ENCODE measurements at regions not wholly inside any gene's neighbourhood (a gene's known extent, or its start where the extent isn't known, plus 50 kb on each side); places are given as distances from the start of the nearest gene placed in this dataset.
A peak's percentile ranks its signal among the peaks of the same experiment; 100 is the strongest.

GRCh38 chr16:86661706-86662105 is 83.4 kb downstream of the FOXL1 start:
- 76% methylated on average over 8 of the region's 8 CpGs for WGBS
- Histone ChIP-seq H3K27me3 (ENCODE audit: control insufficient read depth in 2 of 2, insufficient read depth in 1 of 2, low read length in 1 of 2) (peaks cover 0 to 3% of the 10 kb centered on the region in 2 donors), H3K9me3 (ENCODE audit: control insufficient read depth in 2 of 2, insufficient read depth in 1 of 2, low read length in 1 of 2) (peaks cover 0 to 7% of the 10 kb centered on the region in 2 donors), H3K4me3 (ENCODE audit: low read length in 2 of 2) (no peak overlapping the region), H3K36me3 (ENCODE audit: control insufficient read depth in 2 of 2, insufficient read depth in 2 of 2, low read length in 1 of 2) (no peaks in the 10 kb centered on the region), H3K27ac (ENCODE audit: low read depth in 1 of 2, low read length in 1 of 2) (no peak overlapping the region), H3K4me1 (ENCODE audit: control insufficient read depth in 2 of 2, insufficient read depth in 2 of 2, low read length in 2 of 2) (peaks cover 0 to 7% of the 10 kb centered on the region in 2 donors)
- DNase-seq (ENCODE audit: low read depth in 6 of 9, low spot score in 9 of 9): no peak

DNA sequence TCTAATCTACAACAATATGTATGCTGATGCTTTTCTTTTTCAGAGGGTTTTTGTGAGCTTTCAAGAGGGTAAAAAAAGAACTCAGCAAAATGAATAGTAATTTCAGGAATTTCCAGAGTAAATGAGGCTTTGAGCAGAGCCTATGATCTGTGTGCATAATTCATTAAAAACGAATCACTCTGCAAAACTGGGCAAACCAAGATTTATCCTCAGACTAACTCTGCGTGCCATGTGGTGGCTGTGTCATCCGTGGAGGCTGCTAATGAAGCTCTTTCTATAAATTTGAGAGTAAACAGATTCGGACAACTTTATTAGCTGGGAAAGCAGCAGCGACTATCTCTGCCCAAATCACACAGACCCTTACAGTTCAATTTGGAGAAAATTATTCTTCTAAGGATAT is 83.8 kb downstream of the FOXL1 start:
- Histone ChIP-seq H3K36me3 (ENCODE audit: control insufficient read depth in 2 of 2, insufficient read depth in 2 of 2, low read length in 1 of 2) (no peaks in the 10 kb centered on the region), H3K4me1 (ENCODE audit: control insufficient read depth in 2 of 2, insufficient read depth in 2 of 2, low read length in 2 of 2) (peaks cover 0 to 7% of the 10 kb centered on the region in 2 donors), H3K4me3 (ENCODE audit: low read length in 2 of 2) (no peak overlapping the region), H3K27me3 (ENCODE audit: control insufficient read depth in 2 of 2, insufficient read depth in 1 of 2, low read length in 1 of 2) (peaks cover 0 to 3% of the 10 kb centered on the region in 2 donors), H3K27ac (ENCODE audit: low read depth in 1 of 2, low read length in 1 of 2) (no peak overlapping the region), H3K9me3 (ENCODE audit: control insufficient read depth in 2 of 2, insufficient read depth in 1 of 2, low read length in 1 of 2) (peaks cover 0 to 7% of the 10 kb centered on the region in 2 donors)
- no peak for DNase-seq (ENCODE audit: low read depth in 6 of 9, low spot score in 9 of 9)
- WGBS: 86% methylated on average over 5 of the region's 5 CpGs

GRCh38 chr16:86662740-86663139 is 84.4 kb downstream of the FOXL1 start:
- H3K36me3 ChIP-seq (ENCODE audit: control insufficient read depth in 2 of 2, insufficient read depth in 2 of 2, low read length in 1 of 2): no peaks in the 10 kb centered on the region
- peaks cover 0 to 7% of the 10 kb centered on the region in 2 donors for H3K4me1 ChIP-seq (ENCODE audit: control insufficient read depth in 2 of 2, insufficient read depth in 2 of 2, low read length in 2 of 2)
- no peak overlapping the region for H3K4me3 ChIP-seq (ENCODE audit: low read length in 2 of 2)
- H3K27ac ChIP-seq (ENCODE audit: low read depth in 1 of 2, low read length in 1 of 2): no peak overlapping the region
- DNase-seq (ENCODE audit: low read depth in 6 of 9, low spot score in 9 of 9): no peak
- H3K9me3 ChIP-seq (ENCODE audit: control insufficient read depth in 2 of 2, insufficient read depth in 1 of 2, low read length in 1 of 2): peaks cover 0 to 7% of the 10 kb centered on the region in 2 donors
- H3K27me3 ChIP-seq (ENCODE audit: control insufficient read depth in 2 of 2, insufficient read depth in 1 of 2, low read length in 1 of 2): peaks cover 0 to 3% of the 10 kb centered on the region in 2 donors
- WGBS: 95% methylated on average over 3 of the region's 3 CpGs

DNA sequence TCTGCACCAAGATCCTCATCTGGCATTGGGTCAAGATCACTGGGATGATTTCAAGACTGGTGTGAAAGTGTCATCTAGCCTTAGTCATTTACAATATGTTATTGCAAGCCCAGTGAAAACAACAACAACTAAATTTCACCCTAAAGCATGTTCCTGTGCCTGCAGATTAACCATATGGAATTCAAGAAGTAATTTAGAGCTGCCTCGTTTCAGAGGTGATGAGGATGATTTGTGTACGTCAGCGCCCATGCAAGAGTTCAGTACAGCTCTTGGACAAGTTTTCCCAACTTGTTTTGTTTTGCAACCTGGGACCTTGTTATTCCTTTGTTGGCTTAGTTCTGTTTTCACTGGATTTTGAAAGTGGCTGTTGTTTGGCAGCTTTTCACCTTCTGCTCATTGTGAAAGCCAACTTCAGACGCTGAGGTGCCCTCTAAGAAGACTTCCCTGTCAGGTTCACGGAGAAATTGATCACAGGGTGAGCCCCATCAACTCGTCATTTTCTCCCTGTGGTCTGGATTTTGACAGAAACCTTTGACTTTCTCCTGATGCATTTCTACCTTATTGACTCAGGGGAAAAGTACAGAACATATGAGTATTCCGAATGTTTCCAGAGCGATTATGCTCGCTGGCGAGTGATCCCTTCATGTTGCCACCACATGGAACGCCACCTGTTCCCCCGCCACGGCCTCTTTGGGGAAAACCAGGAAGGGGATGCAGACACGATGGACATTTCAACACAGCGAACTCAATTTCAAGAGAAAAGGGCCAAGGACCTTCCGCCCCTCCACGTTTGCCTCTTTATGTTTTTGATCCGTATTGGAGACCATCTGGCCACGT is 85.6 kb downstream of the FOXL1 start:
- 84% methylated on average over 19 of the region's 19 CpGs for WGBS
- peaks cover 0 to 7% of the 10 kb centered on the region in 2 donors for H3K9me3 ChIP-seq (ENCODE audit: control insufficient read depth in 2 of 2, insufficient read depth in 1 of 2, low read length in 1 of 2)
- no peak overlapping the region for H3K4me3 ChIP-seq (ENCODE audit: low read length in 2 of 2)
- H3K27me3 ChIP-seq (ENCODE audit: control insufficient read depth in 2 of 2, insufficient read depth in 1 of 2, low read length in 1 of 2): peaks cover 0 to 3% of the 10 kb centered on the region in 2 donors
- H3K27ac ChIP-seq (ENCODE audit: low read depth in 1 of 2, low read length in 1 of 2): peak overlapping the region in 1 of 2 donors; percentile 60
- H3K36me3 ChIP-seq (ENCODE audit: control insufficient read depth in 2 of 2, insufficient read depth in 2 of 2, low read length in 1 of 2): no peaks in the 10 kb centered on the region
- H3K4me1 ChIP-seq (ENCODE audit: control insufficient read depth in 2 of 2, insufficient read depth in 2 of 2, low read length in 2 of 2): peaks cover 0 to 15% of the 10 kb centered on the region in 2 donors
- DNase-seq (ENCODE audit: low read depth in 6 of 9, low spot score in 9 of 9): no peak

DNA sequence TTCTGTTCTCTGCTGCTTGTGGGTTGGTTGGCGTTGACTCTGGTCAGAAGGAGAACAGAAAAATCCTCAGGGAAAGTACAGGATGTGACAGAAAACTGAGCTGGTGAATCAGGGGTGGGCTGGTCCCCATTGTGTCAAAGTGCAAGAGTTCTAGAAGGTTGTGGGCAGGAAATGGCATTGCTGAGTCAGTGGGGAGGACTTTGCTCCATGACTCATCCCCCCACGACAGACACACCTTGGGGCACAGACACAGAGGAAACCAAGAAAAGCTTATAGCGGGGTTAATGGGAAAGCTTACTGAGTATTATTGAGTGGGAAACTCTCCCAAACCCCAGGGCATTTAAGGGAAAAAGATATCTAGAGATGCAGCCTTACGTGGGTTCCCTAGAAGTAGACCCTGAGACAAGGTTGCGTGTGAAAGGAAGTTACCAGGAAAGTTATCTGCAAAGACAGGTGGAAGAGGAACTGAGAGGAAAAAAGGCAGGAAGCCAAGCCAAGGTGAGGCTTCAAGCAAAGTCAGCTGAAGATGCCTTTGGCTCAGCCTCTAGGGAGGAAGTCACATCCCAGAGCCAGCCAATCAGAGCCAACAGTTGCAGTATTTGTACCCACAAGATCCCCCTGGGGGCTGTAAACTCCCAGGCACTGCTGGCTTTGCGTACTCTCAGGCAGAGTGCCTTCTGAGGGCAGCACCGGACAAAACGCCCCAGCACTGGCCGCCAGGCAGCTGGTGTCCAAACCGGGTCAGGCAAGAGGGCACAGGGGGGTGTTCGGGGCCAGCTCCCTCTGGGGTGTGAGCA is 86.4 kb downstream of the FOXL1 start:
- Histone ChIP-seq H3K9me3 (ENCODE audit: control insufficient read depth in 2 of 2, insufficient read depth in 1 of 2, low read length in 1 of 2) (peaks cover 0 to 7% of the 10 kb centered on the region in 2 donors), H3K27me3 (ENCODE audit: control insufficient read depth in 2 of 2, insufficient read depth in 1 of 2, low read length in 1 of 2) (peaks cover 0 to 3% of the 10 kb centered on the region in 2 donors), H3K4me1 (ENCODE audit: control insufficient read depth in 2 of 2, insufficient read depth in 2 of 2, low read length in 2 of 2) (peaks cover 0 to 20% of the 10 kb centered on the region in 2 donors), H3K4me3 (ENCODE audit: low read length in 2 of 2) (no peak overlapping the region), H3K27ac (ENCODE audit: low read depth in 1 of 2, low read length in 1 of 2) (no peak overlapping the region), H3K36me3 (ENCODE audit: control insufficient read depth in 2 of 2, insufficient read depth in 2 of 2, low read length in 1 of 2) (no peaks in the 10 kb centered on the region)
- WGBS: 59% methylated on average over 11 of the region's 11 CpGs
- peak in 1 of 9 donors; percentile 37 for DNase-seq (ENCODE audit: low read depth in 6 of 9, low spot score in 9 of 9)

DNA sequence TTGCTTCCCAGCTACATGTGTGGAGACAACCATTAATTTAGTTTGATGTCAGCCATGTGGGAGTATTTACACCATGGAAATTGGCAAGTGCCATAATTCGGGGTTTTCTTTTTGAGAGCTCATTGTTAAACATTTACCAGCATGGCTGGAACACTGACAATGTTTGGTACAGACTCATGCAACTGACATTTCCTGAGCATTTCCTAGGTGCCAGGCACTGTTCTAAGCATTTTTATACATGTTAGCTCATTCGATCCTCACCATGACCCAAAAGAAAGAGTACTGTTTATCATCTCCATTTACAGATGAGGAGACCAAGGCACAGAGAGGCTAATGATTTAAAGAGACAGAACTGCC is 86.9 kb downstream of the FOXL1 start:
- Histone ChIP-seq H3K4me1 (ENCODE audit: control insufficient read depth in 2 of 2, insufficient read depth in 2 of 2, low read length in 2 of 2) (peaks cover 0 to 26% of the 10 kb centered on the region in 2 donors), H3K36me3 (ENCODE audit: control insufficient read depth in 2 of 2, insufficient read depth in 2 of 2, low read length in 1 of 2) (no peaks in the 10 kb centered on the region), H3K4me3 (ENCODE audit: low read length in 2 of 2) (no peak overlapping the region), H3K27ac (ENCODE audit: low read depth in 1 of 2, low read length in 1 of 2) (no peak overlapping the region), H3K9me3 (ENCODE audit: control insufficient read depth in 2 of 2, insufficient read depth in 1 of 2, low read length in 1 of 2) (peaks cover 0 to 3% of the 10 kb centered on the region in 2 donors), H3K27me3 (ENCODE audit: control insufficient read depth in 2 of 2, insufficient read depth in 1 of 2, low read length in 1 of 2) (peaks cover 0 to under 1% of the 10 kb centered on the region in 2 donors)
- 94% methylated on average over 2 of the region's 2 CpGs for WGBS
- DNase-seq (ENCODE audit: low read depth in 6 of 9, low spot score in 9 of 9): no peak

DNA sequence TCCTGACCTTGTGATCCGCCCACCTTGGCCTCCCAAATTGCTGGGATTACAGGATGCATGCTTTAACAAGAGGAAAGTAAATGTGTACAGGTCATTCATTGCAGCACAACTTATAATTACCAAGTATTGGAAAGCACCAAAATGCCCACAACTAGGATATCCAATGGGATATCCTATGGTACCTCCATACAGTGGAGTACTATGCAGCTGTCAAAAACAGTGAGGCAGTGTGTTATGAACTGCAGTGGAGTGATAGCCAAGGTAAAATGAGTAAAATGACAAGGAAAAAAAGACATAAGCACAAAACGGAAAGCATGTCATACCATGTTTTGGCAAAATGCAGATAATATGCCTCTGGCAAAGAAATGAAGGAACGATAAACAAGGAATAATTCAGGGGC is 87.6 kb downstream of the FOXL1 start:
- no peak overlapping the region for H3K4me3 ChIP-seq (ENCODE audit: low read length in 2 of 2)
- H3K27ac ChIP-seq (ENCODE audit: low read depth in 1 of 2, low read length in 1 of 2): no peak overlapping the region
- DNase-seq (ENCODE audit: low read depth in 6 of 9, low spot score in 9 of 9): no peak
- H3K4me1 ChIP-seq (ENCODE audit: control insufficient read depth in 2 of 2, insufficient read depth in 2 of 2, low read length in 2 of 2): peaks cover 0 to 27% of the 10 kb centered on the region in 2 donors
- H3K9me3 ChIP-seq (ENCODE audit: control insufficient read depth in 2 of 2, insufficient read depth in 1 of 2, low read length in 1 of 2): peaks cover 0 to 3% of the 10 kb centered on the region in 2 donors
- WGBS: 97% methylated on average over 3 of the region's 3 CpGs
- no peaks in the 10 kb centered on the region for H3K36me3 ChIP-seq (ENCODE audit: control insufficient read depth in 2 of 2, insufficient read depth in 2 of 2, low read length in 1 of 2)
- no peaks in the 10 kb centered on the region for H3K27me3 ChIP-seq (ENCODE audit: control insufficient read depth in 2 of 2, insufficient read depth in 1 of 2, low read length in 1 of 2)

DNA sequence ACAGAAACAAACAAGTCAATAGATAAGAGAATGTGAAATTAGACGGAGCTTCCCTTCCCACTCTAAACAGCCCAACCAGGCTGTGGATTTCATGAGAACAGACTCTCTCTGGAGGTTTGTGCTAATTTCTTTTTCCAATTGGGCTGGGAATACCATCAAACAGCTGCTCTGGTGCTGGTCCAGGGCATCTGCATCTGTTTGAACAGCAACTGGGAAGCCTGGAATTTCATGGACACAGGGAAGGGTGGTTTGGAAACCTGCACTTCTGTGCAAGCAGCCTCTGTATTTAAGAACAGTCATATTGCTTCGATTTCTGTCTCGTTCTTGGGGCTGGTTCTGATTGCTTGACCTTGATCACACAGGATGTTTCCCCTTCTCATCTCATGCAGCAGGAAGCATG is 88.7 kb downstream of the FOXL1 start:
- Histone ChIP-seq H3K4me3 (ENCODE audit: low read length in 2 of 2) (no peak overlapping the region), H3K4me1 (ENCODE audit: control insufficient read depth in 2 of 2, insufficient read depth in 2 of 2, low read length in 2 of 2) (peaks cover 0 to 27% of the 10 kb centered on the region in 2 donors), H3K27me3 (ENCODE audit: control insufficient read depth in 2 of 2, insufficient read depth in 1 of 2, low read length in 1 of 2) (no peaks in the 10 kb centered on the region), H3K27ac (ENCODE audit: low read depth in 1 of 2, low read length in 1 of 2) (no peak overlapping the region), H3K36me3 (ENCODE audit: control insufficient read depth in 2 of 2, insufficient read depth in 2 of 2, low read length in 1 of 2) (no peaks in the 10 kb centered on the region), H3K9me3 (ENCODE audit: control insufficient read depth in 2 of 2, insufficient read depth in 1 of 2, low read length in 1 of 2) (peaks cover 0 to 3% of the 10 kb centered on the region in 2 donors)
- DNase-seq (ENCODE audit: low read depth in 6 of 9, low spot score in 9 of 9): no peak
- WGBS: 93% methylated on average over 3 of the region's 3 CpGs

Measured in thymus (tissue), 11 donors.